PC-3 (cell line): ENCODE measurements at regions not wholly inside any gene's neighbourhood (a gene's known extent, or its start where the extent isn't known, plus 50 kb on each side); places are given as distances from the start of the nearest gene placed in this dataset.

Experiments
- ATAC-seq: fragments of 200-7000 bp; cut with Tn5 transposase; 2 replicates; pipeline ENCODE4 v1.9.1; 2020; ENCODE audit warnings: mild to moderate bottlenecking, moderate library complexity
- BruUV-seq: library from RNA; stranded (reverse); fragments of 400-500 nt; replicated peaks from 2 replicates; lab custom pipeline; 2021; lab: Mats Ljungman, UMichigan
- CTCF ChIA-PET: fragments of 300-600 bp; sonication (Branson Sonifier 250); formaldehyde crosslinking; loops from one replicate; lab custom pipeline; 2022; ENCODE audit warnings: antibody characterized with exemption; lab: Charles Lee
- POLR2A ChIA-PET: fragments of 300-600 bp; sonication (Branson Sonifier 250); formaldehyde crosslinking; loops from one replicate; lab custom pipeline; 2022; ENCODE audit warnings: antibody characterized with exemption; ENCODE audit not compliant: unreplicated experiment; lab: Charles Lee
- DNase-seq: peaks from one replicate; pipeline ENCODE4 v3.0.0-alpha.2; 2015
- H2AFZ ChIP-seq: fragments of 300-600 bp; sonication (generic); 2 replicates; pipeline ENCODE4 v1.6.0; 2016; ENCODE audit warnings: antibody characterized with exemption, low read length
- H3F3A ChIP-seq: fragments of 300-600 bp; sonication (generic); one replicate; pipeline ENCODE4 v1.6.0; 2017; ENCODE audit warnings: antibody characterized with exemption, low read length, control low read depth, mild to moderate bottlenecking; ENCODE audit not compliant: unreplicated experiment
- H3K27ac ChIP-seq: fragments of 300-600 bp; sonication (generic); 2 replicates; pipeline ENCODE4 v1.5.1; 2016; ENCODE audit warnings: mild to moderate bottlenecking, low read length
- H3K27me3 ChIP-seq: fragments of 300-600 bp; sonication (generic); 2 replicates; pipeline ENCODE4 v1.6.1; 2016; ENCODE audit warnings: low read length, mixed read lengths
- H3K36me3 ChIP-seq: fragments of 300-600 bp; sonication (generic); 2 replicates; pipeline ENCODE4 v1.6.1; 2016; ENCODE audit warnings: low read depth, mixed run types, low read length, mixed read lengths
- H3K4me1 ChIP-seq: fragments of 300-600 bp; sonication (generic); 2 replicates; pipeline ENCODE4 v1.5.1; 2016; ENCODE audit warnings: low read length; ENCODE audit not compliant: insufficient read depth
- H3K4me2 ChIP-seq: fragments of 300-600 bp; sonication (generic); 2 replicates; pipeline ENCODE4 v1.6.0; 2016; ENCODE audit warnings: low read length
- H3K4me3 ChIP-seq: fragments of 300-600 bp; sonication (generic); 2 replicates; pipeline ENCODE4 v1.5.1; 2016; ENCODE audit warnings: mild to moderate bottlenecking, low read length, mixed read lengths
- H3K79me2 ChIP-seq: fragments of 300-600 bp; sonication (generic); 2 replicates; pipeline ENCODE4 v1.6.1; 2017; ENCODE audit warnings: low read length, mixed read lengths
- H3K9ac ChIP-seq: fragments of 300-600 bp; sonication (generic); 2 replicates; pipeline ENCODE4 v1.6.0; 2016; ENCODE audit warnings: mild to moderate bottlenecking, low read length
- H3K9me2 ChIP-seq: fragments of 300-600 bp; sonication (generic); replicated peaks from 2 replicates; pipeline ENCODE4 v1.6.1; 2016; ENCODE audit warnings: mixed run types, low read length, mixed read lengths
- H3K9me3 ChIP-seq: fragments of 300-600 bp; sonication (generic); 2 replicates; pipeline ENCODE4 v1.6.1; 2016; ENCODE audit warnings: low read length, mixed read lengths
- H4K20me1 ChIP-seq: fragments of 300-600 bp; sonication (generic); 2 replicates; pipeline ENCODE4 v1.6.1; 2016; ENCODE audit warnings: low read length, mixed read lengths
- CTCF ChIP-seq: fragments of 300-600 bp; sonication (generic); conservative IDR thresholded peaks from 2 replicates; pipeline ENCODE4 v1.5.1; 2017; ENCODE audit warnings: antibody characterized with exemption, low read depth, mild to moderate bottlenecking, low read length
- EZH2 ChIP-seq: fragments of 300-600 bp; sonication (generic); IDR thresholded peaks from one replicate; pipeline ENCODE4 v1.6.1; 2017; ENCODE audit warnings: antibody characterized with exemption, mild to moderate bottlenecking, low read length; ENCODE audit not compliant: unreplicated experiment
- EZH2phosphoT487 ChIP-seq: fragments of 300-600 bp; sonication (generic); IDR thresholded peaks from 2 replicates; pipeline ENCODE4 v1.6.1; 2018; ENCODE audit warnings: mild to moderate bottlenecking, antibody characterized with exemption, low read length, borderline replicate concordance
- intact Hi-C: fragments of 100-400 bp; cut with micrococcal nuclease; formaldehyde crosslinking; loops from 2 replicates; pipeline ENCODE4 v1.9.0; 2023

GRCh38 chr7:106482091-106482490 lies 178.9 kb downstream of the CCDC71L start:
- intact Hi-C loops = no loop called here
- ChIA-PET POLR2A (no interaction called here), CTCF (no interaction called here)
- BruUV-seq = no TSS peak
- DNase-seq (no peak), ATAC-seq (no peak)
- Histone ChIP-seq H3F3A (no peaks in the 10 kb centered on the region), H4K20me1 (no peaks in the 10 kb centered on the region), H3K27ac (no peak overlapping the region), H3K4me2 (no peak overlapping the region), H3K27me3 (no peaks in the 10 kb centered on the region), H3K4me3 (no peak overlapping the region), H3K9me3 (no peaks in the 10 kb centered on the region), H2AFZ (no peak overlapping the region), H3K79me2 (no peaks in the 10 kb centered on the region), H3K9me2 (no peaks in the 10 kb centered on the region), H3K36me3 (no peaks in the 10 kb centered on the region), H3K4me1 (peaks cover 27% of the 10 kb centered on the region), H3K9ac (no peak overlapping the region)
- TF ChIP-seq CTCF (no peak), EZH2 (no peak), EZH2phosphoT487 (no peak)

GRCh38 chr7:106480616-106481031 lies 180.3 kb downstream of the CCDC71L start:
- Histone ChIP-seq H3K4me3 (no peak overlapping the region), H3K27ac (no peak overlapping the region), H3K4me1 (peaks cover 13% of the 10 kb centered on the region), H3K9me3 (no peaks in the 10 kb centered on the region), H3K79me2 (no peaks in the 10 kb centered on the region), H3K4me2 (no peak overlapping the region), H3F3A (no peaks in the 10 kb centered on the region), H2AFZ (no peak overlapping the region), H4K20me1 (no peaks in the 10 kb centered on the region), H3K9ac (no peak overlapping the region), H3K27me3 (no peaks in the 10 kb centered on the region), H3K9me2 (no peaks in the 10 kb centered on the region), H3K36me3 (no peaks in the 10 kb centered on the region)
- no TSS peak for BruUV-seq
- TF ChIP-seq EZH2phosphoT487 (no peak), CTCF (no peak), EZH2 (no peak)
- ChIA-PET POLR2A (interaction anchor here (0.6 kb wide), 1 partner anchor 196 kb away, joined by 3 read pairs; the partner anchor contains the start of gene NAMPT), CTCF (no interaction called here)
- no peak for ATAC-seq
- DNase-seq = no peak
- intact Hi-C loops = no loop called here

- no peak for DNase-seq
- Histone ChIP-seq H3K4me3 (no peak overlapping the region), H3K27ac (no peak overlapping the region), H3F3A (no peaks in the 10 kb centered on the region), H3K27me3 (no peaks in the 10 kb centered on the region), H3K9ac (no peak overlapping the region), H3K79me2 (no peaks in the 10 kb centered on the region), H3K4me2 (no peak overlapping the region), H3K36me3 (no peaks in the 10 kb centered on the region), H4K20me1 (no peaks in the 10 kb centered on the region), H3K9me3 (no peaks in the 10 kb centered on the region), H3K9me2 (no peaks in the 10 kb centered on the region), H3K4me1 (peaks cover 8% of the 10 kb centered on the region), H2AFZ (no peak overlapping the region)
- no peak for ATAC-seq
- TF ChIP-seq EZH2phosphoT487 (no peak), EZH2 (no peak), CTCF (no peak)
- intact Hi-C loops = no loop called here
- BruUV-seq = no TSS peak
- ChIA-PET CTCF (no interaction called here), POLR2A (interaction anchor here (0.6 kb wide), 1 partner anchor 195 kb away, joined by 3 read pairs; the partner anchor contains the start of gene NAMPT)
Measured at GRCh38 chr7:106480161-106480579, 180.8 kb downstream of the CCDC71L start.
